ENCODE measurements at regions not wholly inside any gene's neighbourhood (a gene's known extent, or its start where the extent isn't known, plus 50 kb on each side); places are given as distances from the start of the nearest gene placed in this dataset.
"Not testable (repeated sequence)": the region's sequence is repeated elsewhere in the genome, so short reads cannot be mapped to it uniquely, and the experiment has no call there.

DNA sequence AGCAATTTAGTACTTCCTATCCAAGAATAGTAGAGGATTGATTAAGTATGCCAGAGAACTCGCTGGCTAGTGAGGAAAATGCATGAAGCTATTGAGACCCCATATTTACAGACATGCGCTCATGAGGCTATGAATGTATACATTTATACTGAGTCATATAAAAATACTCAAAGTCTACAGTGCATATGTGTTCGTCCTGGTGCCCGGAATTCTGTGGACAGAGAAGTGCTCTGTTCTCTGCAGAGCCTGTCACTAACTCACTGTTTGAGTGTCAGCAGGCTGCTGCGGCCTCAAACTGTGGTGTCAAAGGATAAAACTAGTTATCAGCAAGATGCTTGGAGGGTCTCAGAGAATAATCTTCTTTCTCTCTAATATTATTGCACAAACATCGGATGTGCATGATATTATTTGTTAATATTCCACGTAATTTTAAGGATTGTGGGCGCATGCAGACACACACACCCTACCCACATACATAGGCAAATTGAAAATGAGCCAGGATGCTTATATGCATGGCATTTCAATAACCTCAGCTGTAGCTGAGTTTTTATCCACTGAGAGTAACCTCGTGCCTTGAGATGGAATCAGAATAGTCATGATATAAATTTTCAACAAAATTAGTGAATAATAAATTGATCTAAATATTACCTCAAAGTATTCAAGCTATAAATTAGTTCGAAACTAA lies 50.0 kb upstream of the TSC22D2 start:
- intact Hi-C loops (cut with DNase I) = no loop called here
- DNase-seq (no peak), ATAC-seq (ENCODE audit: poor library complexity) (no peak)

GRCh38 chr3:150357140-150357539 lies 51.0 kb upstream of the TSC22D2 start:
- ATAC-seq (ENCODE audit: poor library complexity) = peak; percentile 55
- intact Hi-C loops (cut with DNase I) = no loop called here
- no peak for DNase-seq

GRCh38 chr3:150355574-150355973 lies 52.5 kb upstream of the TSC22D2 start:
- DNase-seq = no peak
- no peak for ATAC-seq (ENCODE audit: poor library complexity)
- intact Hi-C loops (cut with DNase I) = no loop called here

GRCh38 chr3:150352931-150353330 lies 55.2 kb upstream of the TSC22D2 start:
- DNase-seq (no peak), ATAC-seq (ENCODE audit: poor library complexity) (no peak)
- intact Hi-C loops (cut with DNase I) = no loop called here

DNA sequence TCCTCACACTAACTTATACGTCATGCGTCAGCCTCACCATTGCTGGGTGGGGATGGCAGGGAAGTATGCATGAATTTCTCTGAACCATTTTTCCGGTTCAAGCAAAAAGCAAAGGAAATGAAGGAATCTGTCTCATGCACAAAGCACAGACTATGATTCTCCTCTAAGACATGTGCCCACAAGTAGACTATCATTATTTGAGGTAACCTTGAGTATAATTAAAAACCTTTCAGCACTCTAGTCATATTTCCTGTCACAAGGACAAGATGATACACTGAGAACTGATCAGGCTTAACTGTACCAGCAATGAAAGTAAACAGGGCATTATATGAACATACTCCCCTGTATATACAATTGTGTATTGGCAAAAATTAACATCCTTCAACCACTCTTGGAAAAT lies 56.7 kb upstream of the TSC22D2 start:
- intact Hi-C loops (cut with DNase I) = no loop called here
- ATAC-seq (ENCODE audit: poor library complexity) (no peak), DNase-seq (no peak)

GRCh38 chr3:150349314-150350097 lies 58.6 kb upstream of the TSC22D2 start:
- peak; percentile 95 for ATAC-seq (ENCODE audit: poor library complexity)
- peak; percentile 80 for DNase-seq
- intact Hi-C loops (cut with DNase I) = no loop called here

- intact Hi-C loops (cut with DNase I) = no loop called here
- ATAC-seq (ENCODE audit: poor library complexity) = peak; percentile 86
- DNase-seq = no peak
Observed at GRCh38 chr3:150348500-150348899, 59.6 kb upstream of the TSC22D2 start.

DNA sequence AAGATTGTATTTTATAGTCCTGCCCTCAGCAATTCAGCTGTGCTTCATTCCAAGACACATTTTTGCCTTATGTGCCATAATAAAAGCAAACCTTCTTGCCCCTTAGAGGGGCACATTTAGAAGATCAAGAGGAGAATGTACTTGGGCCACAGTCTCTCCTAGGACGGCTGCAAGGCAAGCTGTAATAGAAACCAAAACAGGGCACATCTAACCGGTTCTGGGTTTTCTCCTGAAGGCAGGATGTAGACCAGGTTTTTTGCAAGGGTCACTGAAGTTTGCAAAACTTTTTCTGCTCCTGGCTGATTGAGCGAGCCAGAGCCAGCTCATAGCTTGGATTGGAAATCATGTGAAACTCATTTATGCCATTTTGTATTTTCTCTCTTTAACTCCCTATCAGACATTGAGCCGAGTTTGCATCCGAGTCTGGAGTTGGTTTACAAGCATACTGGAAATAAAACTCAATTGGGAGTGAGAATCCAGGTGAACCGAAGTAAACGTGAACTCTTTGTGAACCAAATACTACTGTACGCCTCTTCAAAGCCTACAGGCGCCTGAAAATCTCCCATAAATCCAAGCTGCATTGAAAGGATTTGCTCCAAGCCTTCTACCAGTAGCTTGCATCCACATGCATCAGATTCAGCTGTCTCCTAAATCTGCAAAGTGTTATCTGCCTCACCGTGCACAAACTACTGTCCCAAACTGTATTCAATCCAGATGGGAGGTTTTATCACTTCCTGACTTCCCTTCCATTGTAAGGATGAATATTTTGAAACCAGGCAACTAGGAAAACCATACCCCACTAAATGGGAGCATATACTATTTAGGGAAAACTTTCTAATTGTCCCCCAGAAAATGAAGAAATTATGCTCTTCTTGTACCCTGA lies 60.9 kb upstream of the TSC22D2 start:
- ATAC-seq (ENCODE audit: poor library complexity) (no peak), DNase-seq (no peak)
- intact Hi-C loops (cut with DNase I) = no loop called here

- DNase-seq = no peak
- no peak for ATAC-seq (ENCODE audit: poor library complexity)
- intact Hi-C loops (cut with DNase I) = no loop called here
Observed at GRCh38 chr3:150346266-150346665, 61.8 kb upstream of the TSC22D2 start.

DNA sequence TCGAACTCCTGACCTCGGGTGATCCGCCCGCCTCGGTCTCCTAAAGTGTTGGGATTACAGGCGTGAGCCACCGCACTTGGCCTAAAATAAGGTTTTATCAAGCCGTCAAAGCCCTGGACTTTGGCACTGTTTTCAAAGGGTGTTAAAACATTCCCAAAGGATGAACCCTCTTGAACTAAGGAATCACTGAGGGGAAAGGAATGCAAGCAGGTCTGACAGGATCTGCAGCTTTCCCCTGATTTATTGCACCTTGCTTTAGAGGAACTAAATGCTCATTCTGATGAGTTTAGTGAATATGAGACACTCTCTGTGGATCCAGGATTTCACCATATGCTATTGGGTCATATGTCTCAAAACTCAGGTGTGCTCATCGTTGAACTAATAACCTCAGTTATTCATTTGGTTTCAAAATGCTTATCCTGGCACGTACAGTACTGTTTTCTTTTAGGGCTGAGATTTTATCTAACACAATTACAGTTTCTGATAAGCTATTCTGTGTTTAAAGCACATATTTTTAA lies 63.0 kb upstream of the TSC22D2 start:
- intact Hi-C loops (cut with DNase I) = no loop called here
- no peak for DNase-seq
- no peak for ATAC-seq (ENCODE audit: poor library complexity)

- no peak for ATAC-seq (ENCODE audit: poor library complexity)
- intact Hi-C loops (cut with DNase I) = no loop called here
Observed at GRCh38 chr3:150344079-150344759, 63.9 kb upstream of the TSC22D2 start.

GRCh38 chr3:150342896-150343467 lies 65.1 kb upstream of the TSC22D2 start:
- ATAC-seq (ENCODE audit: poor library complexity) (no peak), DNase-seq (no peak)
- intact Hi-C loops (cut with DNase I) = no loop called here

More at GRCh38 chr3:150344079-150344759, 63.9 kb upstream of the TSC22D2 start:
- DNase-seq = no peak

DNA sequence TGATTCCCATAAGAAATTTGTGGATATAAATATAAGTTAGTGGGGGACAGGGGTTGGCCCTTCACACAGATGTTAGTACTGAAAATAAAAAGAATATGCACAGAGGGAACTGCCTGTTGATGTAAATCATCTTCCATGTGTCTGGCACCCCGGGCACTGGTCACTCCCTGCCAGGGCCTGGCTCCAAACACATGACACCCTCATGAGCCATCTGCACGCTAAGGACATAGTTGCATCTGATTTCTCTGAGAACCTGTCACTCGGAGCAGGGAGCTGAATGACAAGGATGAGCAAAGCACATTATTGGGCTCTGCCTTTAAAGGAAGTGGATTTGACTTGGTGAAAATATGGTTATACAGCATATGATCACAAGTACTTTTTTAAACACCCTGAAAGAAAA lies 66.2 kb upstream of the TSC22D2 start:
- intact Hi-C loops (cut with DNase I) = no loop called here
- DNase-seq = no peak
- no peak for ATAC-seq (ENCODE audit: poor library complexity)

DNA sequence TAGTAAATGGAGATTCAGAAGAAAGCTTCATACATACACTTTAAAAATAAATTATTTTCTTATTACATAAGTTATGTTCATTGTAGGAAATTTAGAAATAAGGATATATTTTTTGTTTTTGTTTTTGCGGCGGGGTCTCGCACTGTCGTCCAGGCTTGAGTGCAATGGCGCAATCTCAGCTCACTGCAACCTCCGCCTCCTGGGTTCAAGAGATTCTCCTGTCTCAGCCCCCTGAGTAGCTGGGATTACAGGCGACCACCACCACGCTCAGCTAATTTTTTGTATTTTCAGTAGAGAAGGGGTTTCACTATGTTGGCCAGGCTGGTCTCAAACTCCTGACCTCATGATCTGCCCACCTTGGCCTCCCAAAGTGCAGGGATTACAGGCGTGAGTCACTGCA lies 71.7 kb upstream of the TSC22D2 start:
- intact Hi-C loops (cut with DNase I); ATAC-seq (ENCODE audit: poor library complexity): not testable (repeated sequence)

GRCh38 chr3:150335631-150336030 lies 72.5 kb upstream of the TSC22D2 start:
- DNase-seq = no peak
- no peak for ATAC-seq (ENCODE audit: poor library complexity)
- intact Hi-C loops (cut with DNase I) = no loop called here

More for the DNA sequence above, 71.7 kb upstream of the TSC22D2 start:
- DNase-seq = not testable (repeated sequence)

GRCh38 chr3:150334974-150335373 lies 73.1 kb upstream of the TSC22D2 start:
- ATAC-seq (ENCODE audit: poor library complexity) (no peak), DNase-seq (no peak)
- intact Hi-C loops (cut with DNase I) = no loop called here

GRCh38 chr3:150333477-150333876 lies 74.6 kb upstream of the TSC22D2 start:
- ATAC-seq (ENCODE audit: poor library complexity) = no peak
- DNase-seq = no peak
- intact Hi-C loops (cut with DNase I) = no loop called here

- no peak for ATAC-seq (ENCODE audit: poor library complexity)
- intact Hi-C loops (cut with DNase I) = no loop called here
- no peak for DNase-seq
Observed at GRCh38 chr3:150331978-150332568, 76.0 kb upstream of the TSC22D2 start.

Data from Right ventricle myocardium superior (tissue), 1 donor.